DND-41 (cell line): ENCODE measurements at regions not wholly inside any gene's neighbourhood (a gene's known extent, or its start where the extent isn't known, plus 50 kb on each side); places are given as distances from the start of the nearest gene placed in this dataset.

Source experiments
- EZH2 ChIP-seq: IDR thresholded peaks from 3 replicates; pipeline ENCODE4 v1.6.1; 2012; ENCODE audit warnings: borderline replicate concordance, low read depth, mild to moderate bottlenecking, moderate library complexity, low read length, inconsistent platforms; ENCODE audit not compliant: severe bottlenecking
- TF ChIP-seq, protein P1 (sequence below): IDR thresholded peaks from 2 replicates; pipeline ENCODE4 v1.5.1; 2012; ENCODE audit warnings: borderline replicate concordance, low read length, moderate library complexity, mild to moderate bottlenecking; ENCODE audit not compliant: poor library complexity, severe bottlenecking; ENCODE audit errors: extremely low read depth

DNA sequence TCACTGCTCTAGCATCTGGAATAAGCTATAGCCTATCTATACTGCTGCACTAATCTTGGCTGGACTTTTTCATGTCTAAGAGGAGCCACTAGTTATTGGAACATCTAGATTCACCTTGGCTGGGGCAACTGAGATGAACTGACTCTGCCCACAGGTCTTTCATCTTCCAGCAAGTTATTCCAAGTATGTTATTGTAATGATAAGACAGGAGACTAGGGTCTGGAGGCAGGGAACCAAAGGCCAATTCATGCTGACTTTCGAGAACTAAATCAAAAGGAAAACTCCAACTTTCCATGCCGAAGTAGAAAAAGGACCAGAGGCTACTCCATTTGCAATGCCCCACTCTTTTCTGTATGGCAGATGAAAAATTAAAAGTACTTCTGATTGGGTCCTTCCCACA is 1243.0 kb upstream of the RAG2 start:
- no peak for TF ChIP-seq EZH2
- TF ChIP-seq, protein P1, sequence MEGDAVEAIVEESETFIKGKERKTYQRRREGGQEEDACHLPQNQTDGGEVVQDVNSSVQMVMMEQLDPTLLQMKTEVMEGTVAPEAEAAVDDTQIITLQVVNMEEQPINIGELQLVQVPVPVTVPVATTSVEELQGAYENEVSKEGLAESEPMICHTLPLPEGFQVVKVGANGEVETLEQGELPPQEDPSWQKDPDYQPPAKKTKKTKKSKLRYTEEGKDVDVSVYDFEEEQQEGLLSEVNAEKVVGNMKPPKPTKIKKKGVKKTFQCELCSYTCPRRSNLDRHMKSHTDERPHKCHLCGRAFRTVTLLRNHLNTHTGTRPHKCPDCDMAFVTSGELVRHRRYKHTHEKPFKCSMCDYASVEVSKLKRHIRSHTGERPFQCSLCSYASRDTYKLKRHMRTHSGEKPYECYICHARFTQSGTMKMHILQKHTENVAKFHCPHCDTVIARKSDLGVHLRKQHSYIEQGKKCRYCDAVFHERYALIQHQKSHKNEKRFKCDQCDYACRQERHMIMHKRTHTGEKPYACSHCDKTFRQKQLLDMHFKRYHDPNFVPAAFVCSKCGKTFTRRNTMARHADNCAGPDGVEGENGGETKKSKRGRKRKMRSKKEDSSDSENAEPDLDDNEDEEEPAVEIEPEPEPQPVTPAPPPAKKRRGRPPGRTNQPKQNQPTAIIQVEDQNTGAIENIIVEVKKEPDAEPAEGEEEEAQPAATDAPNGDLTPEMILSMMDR, result no peak
